ENCODE measurements at regions not wholly inside any gene's neighbourhood (a gene's known extent, or its start where the extent isn't known, plus 50 kb on each side); places are given as distances from the start of the nearest gene placed in this dataset.

- intact Hi-C loops (cut with micrococcal nuclease): no loop called here
- H3K4me2 ChIP-seq (ENCODE audit: low read length): no peak overlapping the region
- ChIA-PET POLR2A (ENCODE audit: unreplicated experiment) (no interaction called here), CTCF (no interaction called here)
- no peak overlapping the region for H2AFZ ChIP-seq (ENCODE audit: low read length)
- H3F3A ChIP-seq (ENCODE audit: low read length, unreplicated experiment): no peaks in the 10 kb centered on the region
- TF ChIP-seq EZH2 (IDR thresholded peaks at IDR 0.05; ENCODE audit: low read length, unreplicated experiment): no peak
- no peak for TF ChIP-seq CTCF (conservative IDR thresholded peaks at IDR 0.05; ENCODE audit: low read depth, low read length)
- TF ChIP-seq EZH2phosphoT487 (IDR thresholded peaks at IDR 0.05; ENCODE audit: borderline replicate concordance, low read length): no peak
- no peaks in the 10 kb centered on the region for H3K27me3 ChIP-seq (ENCODE audit: low read length)
- no TSS peak for BruUV-seq (replicated peaks)
- no peak overlapping the region for H3K4me3 ChIP-seq (ENCODE audit: low read length)
- H3K9me2 ChIP-seq (replicated peaks; ENCODE audit: low read length): no peaks in the 10 kb centered on the region
- DNase-seq: no peak
- H3K36me3 ChIP-seq (ENCODE audit: low read depth, low read length): no peaks in the 10 kb centered on the region
- H3K9me3 ChIP-seq (ENCODE audit: low read length): peaks cover 38% of the 10 kb centered on the region; the same call in 1 of the 2 replicates
- no peaks in the 10 kb centered on the region for H4K20me1 ChIP-seq (ENCODE audit: low read length)
- ATAC-seq: no peak
- H3K9ac ChIP-seq (ENCODE audit: low read length): no peak overlapping the region
- no peaks in the 10 kb centered on the region for H3K79me2 ChIP-seq (ENCODE audit: low read length)
- H3K4me1 ChIP-seq (ENCODE audit: insufficient read depth, low read length): no peaks in the 10 kb centered on the region
- no peak overlapping the region for H3K27ac ChIP-seq (ENCODE audit: low read length)
Observed at GRCh38 chr11:114893329-114893728, 215.0 kb downstream of the NXPE2 start.

- no peak for DNase-seq
- Histone ChIP-seq H3K27me3 (ENCODE audit: low read length) (no peaks in the 10 kb centered on the region), H3K27ac (ENCODE audit: low read length) (no peak overlapping the region), H3K4me1 (ENCODE audit: insufficient read depth, low read length) (no peaks in the 10 kb centered on the region), H3K4me2 (ENCODE audit: low read length) (no peak overlapping the region), H2AFZ (ENCODE audit: low read length) (no peak overlapping the region), H3F3A (ENCODE audit: low read length, unreplicated experiment) (no peaks in the 10 kb centered on the region), H3K9me2 (replicated peaks; ENCODE audit: low read length) (no peaks in the 10 kb centered on the region), H3K4me3 (ENCODE audit: low read length) (no peak overlapping the region), H3K36me3 (ENCODE audit: low read depth, low read length) (no peaks in the 10 kb centered on the region), H4K20me1 (ENCODE audit: low read length) (no peaks in the 10 kb centered on the region), H3K9ac (ENCODE audit: low read length) (no peak overlapping the region), H3K9me3 (ENCODE audit: low read length) (peaks cover 39% of the 10 kb centered on the region), H3K79me2 (ENCODE audit: low read length) (no peaks in the 10 kb centered on the region)
- ATAC-seq: no peak
- BruUV-seq (replicated peaks): no TSS peak
- POLR2A ChIA-PET (ENCODE audit: unreplicated experiment): no interaction called here
- CTCF ChIA-PET: no interaction called here
- intact Hi-C loops (cut with micrococcal nuclease): no loop called here
- TF ChIP-seq EZH2 (IDR thresholded peaks at IDR 0.05; ENCODE audit: low read length, unreplicated experiment): no peak
Observed at GRCh38 chr11:114896594-114896993, 218.3 kb downstream of the NXPE2 start.

GRCh38 chr11:114909866-114910265 is 231.5 kb downstream of the NXPE2 start:
- no peak for ATAC-seq
- Histone ChIP-seq H3K9me2 (replicated peaks; ENCODE audit: low read length) (no peaks in the 10 kb centered on the region), H3K79me2 (ENCODE audit: low read length) (no peaks in the 10 kb centered on the region), H4K20me1 (ENCODE audit: low read length) (no peaks in the 10 kb centered on the region), H2AFZ (ENCODE audit: low read length) (no peak overlapping the region), H3K9ac (ENCODE audit: low read length) (no peak overlapping the region), H3K4me1 (ENCODE audit: insufficient read depth, low read length) (no peaks in the 10 kb centered on the region), H3K4me3 (ENCODE audit: low read length) (no peak overlapping the region), H3F3A (ENCODE audit: low read length, unreplicated experiment) (no peaks in the 10 kb centered on the region), H3K9me3 (ENCODE audit: low read length) (peaks cover 27% of the 10 kb centered on the region; the same call in 1 of the 2 replicates), H3K36me3 (ENCODE audit: low read depth, low read length) (no peaks in the 10 kb centered on the region), H3K4me2 (ENCODE audit: low read length) (no peak overlapping the region), H3K27ac (ENCODE audit: low read length) (no peak overlapping the region), H3K27me3 (ENCODE audit: low read length) (no peaks in the 10 kb centered on the region)
- ChIA-PET CTCF (no interaction called here), POLR2A (ENCODE audit: unreplicated experiment) (no interaction called here)
- no TSS peak for BruUV-seq (replicated peaks)
- no peak for TF ChIP-seq EZH2 (IDR thresholded peaks at IDR 0.05; ENCODE audit: low read length, unreplicated experiment)
- TF ChIP-seq EZH2phosphoT487 (IDR thresholded peaks at IDR 0.05; ENCODE audit: borderline replicate concordance, low read length): no peak
- DNase-seq: no peak
- intact Hi-C loops (cut with micrococcal nuclease): no loop called here

DNA sequence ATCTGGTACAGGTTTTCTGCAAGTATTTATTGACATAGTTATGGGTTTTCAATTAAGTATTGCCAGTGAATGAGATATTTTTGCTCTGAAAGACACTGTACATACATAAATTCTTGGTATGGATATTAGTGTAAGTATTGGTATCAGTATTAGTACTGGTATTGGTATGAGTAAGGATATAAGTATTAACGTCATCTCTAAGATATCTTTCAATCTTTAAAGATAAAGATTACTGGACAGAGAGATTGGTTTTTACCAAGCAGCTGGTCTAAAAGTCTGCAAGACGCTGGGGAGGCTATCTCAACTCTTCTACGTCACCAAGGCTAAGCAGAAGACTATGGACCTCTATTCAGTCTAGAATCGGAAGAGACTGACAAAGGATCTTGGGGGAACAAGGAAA is 234.5 kb downstream of the NXPE2 start:
- no TSS peak for BruUV-seq (replicated peaks)
- Histone ChIP-seq H3K27ac (ENCODE audit: low read length) (no peak overlapping the region), H3K4me3 (ENCODE audit: low read length) (no peak overlapping the region), H3K27me3 (ENCODE audit: low read length) (no peaks in the 10 kb centered on the region), H3K9ac (ENCODE audit: low read length) (no peak overlapping the region), H3K9me2 (replicated peaks; ENCODE audit: low read length) (no peaks in the 10 kb centered on the region), H3K9me3 (ENCODE audit: low read length) (peaks cover 39% of the 10 kb centered on the region), H3K79me2 (ENCODE audit: low read length) (no peaks in the 10 kb centered on the region), H3K4me2 (ENCODE audit: low read length) (no peak overlapping the region), H3K4me1 (ENCODE audit: insufficient read depth, low read length) (no peaks in the 10 kb centered on the region), H4K20me1 (ENCODE audit: low read length) (no peaks in the 10 kb centered on the region), H2AFZ (ENCODE audit: low read length) (no peak overlapping the region), H3F3A (ENCODE audit: low read length, unreplicated experiment) (no peaks in the 10 kb centered on the region), H3K36me3 (ENCODE audit: low read depth, low read length) (no peaks in the 10 kb centered on the region; the same call in 1 of the 2 replicates)
- CTCF ChIA-PET: no interaction called here
- ATAC-seq: no peak
- POLR2A ChIA-PET (ENCODE audit: unreplicated experiment): no interaction called here
- TF ChIP-seq EZH2phosphoT487 (IDR thresholded peaks at IDR 0.05; ENCODE audit: borderline replicate concordance, low read length): no peak
- TF ChIP-seq EZH2 (IDR thresholded peaks at IDR 0.05; ENCODE audit: low read length, unreplicated experiment): no peak
- TF ChIP-seq CTCF (conservative IDR thresholded peaks at IDR 0.05; ENCODE audit: low read depth, low read length): no peak
- intact Hi-C loops (cut with micrococcal nuclease): no loop called here
- no peak for DNase-seq

Measured in PC-3 (cell line).